Caco-2 (cell line): ENCODE measurements at regions not wholly inside any gene's neighbourhood (a gene's known extent, or its start where the extent isn't known, plus 50 kb on each side); places are given as distances from the start of the nearest gene placed in this dataset.

Source experiments
- BruUV-seq: library from RNA; stranded (reverse); fragments of 400-500 nt; replicated peaks from 2 replicates; lab custom pipeline; 2021; lab: Mats Ljungman, UMichigan
- CTCF ChIA-PET: fragments of 300-600 bp; sonication (Branson Sonifier 250); formaldehyde crosslinking; loops from one replicate; lab custom pipeline; 2022; ENCODE audit warnings: antibody characterized with exemption; lab: Charles Lee
- POLR2A ChIA-PET: fragments of 300-600 bp; sonication (Branson Sonifier 250); formaldehyde crosslinking; loops from one replicate; lab custom pipeline; 2022; ENCODE audit warnings: antibody characterized with exemption; lab: Charles Lee
- DNase-seq, 2 experiments: peaks; one replicate each; pipeline versions ENCODE4 v3.0.0 to v3.0.0-alpha.2; 2020 to 2022
- H3K27me3 ChIP-seq: replicated peaks from 2 replicates; pipeline ENCODE4 v1.6.0; 2011; ENCODE audit warnings: low read length; ENCODE audit not compliant: control insufficient read depth, insufficient read depth
- H3K36me3 ChIP-seq: 2 replicates; pipeline ENCODE4 v1.5.1; 2011; ENCODE audit warnings: low read length; ENCODE audit not compliant: control insufficient read depth, insufficient read depth
- H3K4me1 ChIP-seq: fragments of 250-450 bp; sonication (Bioruptor Pico); 2 replicates; pipeline ENCODE4 v1.5.1; 2020; ENCODE audit warnings: mild to moderate bottlenecking
- H3K4me3 ChIP-seq: 2 replicates; pipeline ENCODE4 v1.5.1; 2011; ENCODE audit warnings: low read depth, mild to moderate bottlenecking, control low read depth, low read length
- H3K9me3 ChIP-seq: fragments of 250-450 bp; sonication (Bioruptor Pico); 2 replicates; pipeline ENCODE4 v1.5.1; 2020; ENCODE audit warnings: mild to moderate bottlenecking, moderate library complexity
- H3K27ac Mint-ChIP-seq: one replicate; pipeline ENCODE4 v1.8.0; 2022; ENCODE audit warnings: mixed read lengths; ENCODE audit not compliant: unreplicated experiment
- H3K27me3 Mint-ChIP-seq: one replicate; pipeline ENCODE4 v1.8.0; 2022; ENCODE audit warnings: mixed read lengths; ENCODE audit not compliant: insufficient read depth, unreplicated experiment
- H3K36me3 Mint-ChIP-seq: one replicate; pipeline ENCODE4 v1.8.0; 2022; ENCODE audit warnings: mild to moderate bottlenecking, mixed read lengths; ENCODE audit not compliant: insufficient read depth, unreplicated experiment
- H3K4me1 Mint-ChIP-seq: one replicate; pipeline ENCODE4 v1.8.0; 2022; ENCODE audit warnings: low read depth, mixed read lengths; ENCODE audit not compliant: unreplicated experiment
- H3K4me3 Mint-ChIP-seq: one replicate; pipeline ENCODE4 v1.8.0; 2022; ENCODE audit warnings: mild to moderate bottlenecking, moderate library complexity, mixed read lengths; ENCODE audit not compliant: unreplicated experiment
- H3K9me3 Mint-ChIP-seq: one replicate; pipeline ENCODE4 v1.8.0; 2022; ENCODE audit warnings: mixed read lengths; ENCODE audit not compliant: unreplicated experiment
- CTCF ChIP-seq, 2 experiments: fragments of 200-600 bp in 1 of 2; IDR thresholded peaks; 1 replicate in 1 of 2; 2 replicates in 1 of 2; pipeline versions ENCODE4 v1.5.1 to v1.8.0; 2011 to 2022; ENCODE audit warnings: antibody characterized with exemption in 1 of 2, control low read depth in 1 of 2, inconsistent platforms in 1 of 2, low read depth in 1 of 2, low read length in 1 of 2, mild to moderate bottlenecking in 1 of 2, moderate library complexity in 1 of 2; ENCODE audit not compliant: insufficient read depth in 1 of 2, severe bottlenecking in 1 of 2, unreplicated experiment in 1 of 2
- intact Hi-C: fragments of 100-400 bp; cut with micrococcal nuclease; formaldehyde crosslinking; loops from one replicate; pipeline ENCODE4 v1.10.0; 2022; ENCODE audit not compliant: unreplicated experiment

GRCh38 chrX:147781844-147782243 is 129.9 kb upstream of the FMR1 start:
- no TSS peak for BruUV-seq
- Histone ChIP-seq H3K4me1 (no peaks in the 10 kb centered on the region), H3K4me3 (no peak overlapping the region), H3K36me3 (no peaks in the 10 kb centered on the region), H3K9me3 (no peaks in the 10 kb centered on the region), H3K27me3 (no peaks in the 10 kb centered on the region)
- TF ChIP-seq CTCF (IDR thresholded peaks at IDR 0.05; ENCODE audit: insufficient read depth in 1 of 2, low read depth in 1 of 2, low read length in 1 of 2, severe bottlenecking in 1 of 2, unreplicated experiment in 1 of 2) = no peak
- Mint-ChIP-seq H3K4me3 (no peak overlapping the region), H3K4me1 (no peaks in the 10 kb centered on the region), H3K27me3 (no peaks in the 10 kb centered on the region), H3K9me3 (no peaks in the 10 kb centered on the region), H3K27ac (no peak overlapping the region), H3K36me3 (no peaks in the 10 kb centered on the region)
- no peak for DNase-seq
- intact Hi-C loops = no loop called here
- CTCF ChIA-PET = no interaction called here
- POLR2A ChIA-PET = no interaction called here

GRCh38 chrX:147788641-147789350 is 122.9 kb upstream of the FMR1 start:
- intact Hi-C loops = no loop called here
- BruUV-seq = no TSS peak
- Histone ChIP-seq H3K9me3 (no peaks in the 10 kb centered on the region), H3K27me3 (no peaks in the 10 kb centered on the region), H3K4me3 (no peak overlapping the region), H3K4me1 (no peaks in the 10 kb centered on the region), H3K36me3 (no peaks in the 10 kb centered on the region)
- H3K27ac Mint-ChIP-seq = no peak overlapping the region
- POLR2A ChIA-PET = no interaction called here
- no peaks in the 10 kb centered on the region for H3K27me3 Mint-ChIP-seq
- no peak for TF ChIP-seq CTCF (IDR thresholded peaks at IDR 0.05; ENCODE audit: insufficient read depth in 1 of 2, low read depth in 1 of 2, low read length in 1 of 2, severe bottlenecking in 1 of 2, unreplicated experiment in 1 of 2)
- CTCF ChIA-PET = no interaction called here
- no peak for DNase-seq
- no peaks in the 10 kb centered on the region for H3K4me1 Mint-ChIP-seq
- no peaks in the 10 kb centered on the region for H3K36me3 Mint-ChIP-seq
- H3K4me3 Mint-ChIP-seq = no peak overlapping the region
- no peaks in the 10 kb centered on the region for H3K9me3 Mint-ChIP-seq

- CTCF ChIA-PET = no interaction called here
- intact Hi-C loops = no loop called here
These were observed 111.1 kb upstream of the FMR1 start for GRCh38 chrX:147800663-147801062.

More at GRCh38 chrX:147800663-147801062, 111.1 kb upstream of the FMR1 start:
- no peak for DNase-seq
- Histone ChIP-seq H3K4me3 (no peak overlapping the region), H3K36me3 (no peaks in the 10 kb centered on the region), H3K4me1 (no peaks in the 10 kb centered on the region), H3K9me3 (no peaks in the 10 kb centered on the region), H3K27me3 (no peaks in the 10 kb centered on the region)
- no peaks in the 10 kb centered on the region for H3K9me3 Mint-ChIP-seq
- POLR2A ChIA-PET = no interaction called here
- no peak for TF ChIP-seq CTCF (IDR thresholded peaks at IDR 0.05; ENCODE audit: insufficient read depth in 1 of 2, low read depth in 1 of 2, low read length in 1 of 2, severe bottlenecking in 1 of 2, unreplicated experiment in 1 of 2)
- no TSS peak for BruUV-seq
- no peaks in the 10 kb centered on the region for H3K4me1 Mint-ChIP-seq
- no peak overlapping the region for H3K27ac Mint-ChIP-seq
- no peak overlapping the region for H3K4me3 Mint-ChIP-seq
- H3K27me3 Mint-ChIP-seq = peaks cover 3% of the 10 kb centered on the region
- no peaks in the 10 kb centered on the region for H3K36me3 Mint-ChIP-seq
